ENCODE measurements at regions not wholly inside any gene's neighbourhood (a gene's known extent, or its start where the extent isn't known, plus 50 kb on each side); places are given as distances from the start of the nearest gene placed in this dataset.

DNA sequence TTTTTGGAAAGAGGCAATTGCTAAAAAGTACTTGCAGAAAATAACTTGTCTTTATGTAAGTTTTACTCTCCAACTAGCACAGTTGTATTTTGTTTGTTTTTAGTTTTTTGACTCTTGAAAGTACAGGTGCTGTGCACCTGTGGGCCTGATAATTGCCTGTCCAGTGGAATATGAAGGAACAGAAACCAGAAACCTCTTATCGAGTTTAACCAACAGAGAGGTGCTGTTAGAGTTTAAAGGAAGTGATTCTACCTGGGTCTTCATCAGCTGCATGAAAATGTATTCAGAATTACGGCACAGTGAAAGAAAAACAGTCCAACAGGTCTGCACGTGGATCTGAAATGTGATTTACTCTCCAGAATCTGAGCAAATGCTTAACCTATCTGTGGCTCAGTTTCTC is 326.6 kb upstream of the POM121L12 start:
- Histone ChIP-seq H3K4me3 (ENCODE audit: low read length) (no peak overlapping the region), H3K36me3 (ENCODE audit: insufficient read depth, low read length) (no peaks in the 10 kb centered on the region), H3K9me3 (ENCODE audit: low read length) (no peaks in the 10 kb centered on the region), H3K27me3 (ENCODE audit: insufficient read depth, low read length) (no peaks in the 10 kb centered on the region), H3K4me1 (ENCODE audit: insufficient read depth, low read length) (no peaks in the 10 kb centered on the region), H2AFZ (ENCODE audit: low read depth, low read length) (no peak overlapping the region)

DNA sequence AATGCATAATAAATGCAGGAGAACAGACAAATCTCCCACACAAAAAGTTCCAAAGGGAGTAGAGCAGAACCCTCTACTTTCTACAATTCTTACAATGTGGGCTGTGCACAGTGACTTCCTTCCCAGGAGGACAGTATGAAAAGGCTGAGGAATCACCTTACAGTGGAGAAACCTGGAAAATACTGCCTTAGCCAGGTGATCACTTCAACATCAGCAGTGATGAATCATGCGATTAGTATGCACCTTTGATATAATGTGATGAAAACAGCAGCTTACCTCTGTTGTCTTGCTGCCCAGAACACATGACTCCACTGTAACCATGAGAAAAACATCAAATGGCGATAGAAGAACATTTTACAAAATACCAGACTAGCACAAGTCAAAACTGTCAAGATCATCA is 329.7 kb upstream of the POM121L12 start:
- no peak overlapping the region for H2AFZ ChIP-seq (ENCODE audit: low read depth, low read length)
- no peak overlapping the region for H3K4me3 ChIP-seq (ENCODE audit: low read length)
- no peaks in the 10 kb centered on the region for H3K9me3 ChIP-seq (ENCODE audit: low read length)
- no peaks in the 10 kb centered on the region for H3K36me3 ChIP-seq (ENCODE audit: insufficient read depth, low read length)
- H3K27me3 ChIP-seq (ENCODE audit: insufficient read depth, low read length) = no peaks in the 10 kb centered on the region
- H3K4me1 ChIP-seq (ENCODE audit: insufficient read depth, low read length) = no peaks in the 10 kb centered on the region

DNA sequence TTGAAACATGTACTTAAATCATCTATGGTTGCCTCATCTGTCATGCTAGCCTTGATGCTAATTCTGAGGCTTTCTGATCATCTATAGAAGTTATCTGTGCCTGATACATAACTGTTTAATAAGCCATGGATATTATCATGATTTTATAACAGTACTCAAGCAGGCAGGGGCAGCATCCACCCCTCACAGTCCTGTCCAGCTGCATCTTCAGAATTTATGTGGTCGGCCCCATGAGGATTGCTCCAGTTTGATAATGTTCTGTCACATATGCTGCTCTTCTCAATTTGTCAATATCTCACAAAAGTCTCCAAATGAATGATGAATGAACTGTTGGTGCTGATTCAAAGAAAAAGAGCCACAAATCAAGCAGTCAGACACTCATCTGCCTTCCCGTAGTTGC is 335.1 kb upstream of the POM121L12 start:
- no peak overlapping the region for H2AFZ ChIP-seq (ENCODE audit: low read depth, low read length)
- no peaks in the 10 kb centered on the region for H3K36me3 ChIP-seq (ENCODE audit: insufficient read depth, low read length)
- no peaks in the 10 kb centered on the region for H3K27me3 ChIP-seq (ENCODE audit: insufficient read depth, low read length)
- peaks cover 11% of the 10 kb centered on the region for H3K4me1 ChIP-seq (ENCODE audit: insufficient read depth, low read length)
- no peaks in the 10 kb centered on the region for H3K9me3 ChIP-seq (ENCODE audit: low read length)
- H3K4me3 ChIP-seq (ENCODE audit: low read length) = no peak overlapping the region

DNA sequence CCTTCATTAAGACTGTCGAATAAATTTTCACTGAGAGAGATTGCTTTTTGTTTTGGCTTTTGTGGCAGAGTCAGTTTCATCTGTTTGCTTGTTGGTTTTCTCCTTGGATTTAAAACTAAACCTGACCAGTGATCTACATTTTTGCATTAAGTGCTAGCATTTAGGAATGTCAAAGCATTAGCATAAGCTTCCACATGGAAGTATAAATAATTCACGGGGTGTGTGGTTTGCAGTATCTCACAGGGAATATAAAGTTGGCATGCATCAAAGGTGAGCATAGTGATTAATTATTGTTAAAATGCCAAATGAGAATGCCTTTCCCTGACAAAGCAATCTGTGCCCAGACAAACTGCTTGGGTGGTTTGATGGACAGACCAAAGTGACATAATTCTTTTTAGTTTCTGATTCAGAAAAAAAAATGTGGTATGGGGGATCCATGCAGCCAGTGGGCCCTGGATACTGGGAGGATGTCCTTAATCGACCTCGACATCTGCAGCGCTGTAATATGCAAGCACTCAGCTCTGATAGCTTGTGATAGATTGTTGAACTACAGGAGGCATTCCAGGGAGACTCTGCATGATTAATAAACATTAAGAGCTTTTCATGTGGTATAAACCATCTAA is 339.3 kb upstream of the POM121L12 start:
- H3K4me1 ChIP-seq (ENCODE audit: insufficient read depth, low read length) = peaks cover 16% of the 10 kb centered on the region
- no peaks in the 10 kb centered on the region for H3K36me3 ChIP-seq (ENCODE audit: insufficient read depth, low read length)
- H3K9me3 ChIP-seq (ENCODE audit: low read length) = no peaks in the 10 kb centered on the region
- H3K27me3 ChIP-seq (ENCODE audit: insufficient read depth, low read length) = no peaks in the 10 kb centered on the region
- H2AFZ ChIP-seq (ENCODE audit: low read depth, low read length) = peak overlapping the region; percentile 47
- H3K4me3 ChIP-seq (ENCODE audit: low read length) = no peak overlapping the region

DNA sequence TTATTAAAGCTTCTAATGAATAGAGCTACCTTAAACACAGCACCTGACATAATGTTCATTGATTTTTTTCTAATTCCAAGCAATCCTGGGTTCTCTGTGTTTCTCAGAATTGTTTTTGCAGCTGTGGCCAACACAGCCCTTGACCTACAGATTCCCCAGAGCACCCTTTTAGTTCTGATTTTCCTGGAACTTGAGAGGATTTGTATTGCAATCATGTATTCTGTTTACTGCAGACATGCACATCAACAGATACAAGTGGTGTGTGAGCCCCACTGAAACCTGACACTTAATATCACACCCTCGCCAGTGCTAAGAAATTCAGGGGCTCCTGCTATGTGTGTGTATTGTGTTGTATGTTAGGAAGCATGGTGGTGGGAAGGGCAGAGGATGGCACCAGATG is 344.2 kb upstream of the POM121L12 start:
- no peak overlapping the region for H2AFZ ChIP-seq (ENCODE audit: low read depth, low read length)
- H3K36me3 ChIP-seq (ENCODE audit: insufficient read depth, low read length) = no peaks in the 10 kb centered on the region
- H3K4me3 ChIP-seq (ENCODE audit: low read length) = no peak overlapping the region
- H3K27me3 ChIP-seq (ENCODE audit: insufficient read depth, low read length) = no peaks in the 10 kb centered on the region
- H3K9me3 ChIP-seq (ENCODE audit: low read length) = no peaks in the 10 kb centered on the region
- peaks cover 13% of the 10 kb centered on the region for H3K4me1 ChIP-seq (ENCODE audit: insufficient read depth, low read length)

DNA sequence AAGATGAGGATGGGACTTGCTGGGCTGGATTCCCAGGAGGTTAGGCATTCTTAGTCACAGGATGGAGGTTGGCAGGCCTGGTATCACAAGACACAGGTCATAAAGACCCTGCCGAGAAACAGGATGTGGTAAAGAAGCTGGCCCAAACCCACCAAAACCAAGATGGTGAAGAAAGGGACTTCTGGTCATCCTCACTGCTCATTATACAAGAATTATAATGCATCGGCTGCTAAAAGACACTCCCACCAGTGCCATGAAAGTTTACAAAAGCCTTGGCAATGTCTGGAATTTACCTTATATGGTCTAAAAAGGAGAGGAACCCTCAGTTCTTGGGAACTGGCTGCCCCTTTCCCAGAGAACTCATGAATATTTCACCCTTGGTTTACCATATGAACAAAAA is 345.5 kb upstream of the POM121L12 start:
- Histone ChIP-seq H3K9me3 (ENCODE audit: low read length) (no peaks in the 10 kb centered on the region), H3K36me3 (ENCODE audit: insufficient read depth, low read length) (no peaks in the 10 kb centered on the region)

DNA sequence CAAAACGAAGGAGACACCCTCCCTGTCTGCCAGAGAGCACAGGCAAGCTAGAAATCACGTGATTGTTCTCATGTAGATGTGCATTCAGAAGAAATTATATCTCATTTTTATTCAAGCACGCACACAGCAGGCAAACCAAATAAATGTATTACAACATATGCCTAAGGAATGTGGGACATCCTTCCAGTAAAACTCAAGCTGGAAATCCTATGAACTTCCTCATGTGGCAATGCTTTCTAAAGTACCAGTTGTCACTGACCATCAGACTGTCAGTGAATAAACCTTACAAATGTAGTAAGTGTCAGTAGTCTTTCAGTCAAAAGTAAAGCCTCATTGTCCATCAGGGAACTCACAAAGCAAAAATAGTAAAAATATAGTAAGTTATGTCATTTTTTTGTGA is 350.1 kb upstream of the POM121L12 start:
- H3K27me3 ChIP-seq (ENCODE audit: insufficient read depth, low read length) = no peaks in the 10 kb centered on the region

More for the DNA sequence above, 345.5 kb upstream of the POM121L12 start:
- H3K27me3 ChIP-seq (ENCODE audit: insufficient read depth, low read length) = no peaks in the 10 kb centered on the region
- H3K4me3 ChIP-seq (ENCODE audit: low read length) = no peak overlapping the region
- peaks cover 5% of the 10 kb centered on the region for H3K4me1 ChIP-seq (ENCODE audit: insufficient read depth, low read length)
- peak overlapping the region; percentile 54 for H2AFZ ChIP-seq (ENCODE audit: low read depth, low read length)

DNA sequence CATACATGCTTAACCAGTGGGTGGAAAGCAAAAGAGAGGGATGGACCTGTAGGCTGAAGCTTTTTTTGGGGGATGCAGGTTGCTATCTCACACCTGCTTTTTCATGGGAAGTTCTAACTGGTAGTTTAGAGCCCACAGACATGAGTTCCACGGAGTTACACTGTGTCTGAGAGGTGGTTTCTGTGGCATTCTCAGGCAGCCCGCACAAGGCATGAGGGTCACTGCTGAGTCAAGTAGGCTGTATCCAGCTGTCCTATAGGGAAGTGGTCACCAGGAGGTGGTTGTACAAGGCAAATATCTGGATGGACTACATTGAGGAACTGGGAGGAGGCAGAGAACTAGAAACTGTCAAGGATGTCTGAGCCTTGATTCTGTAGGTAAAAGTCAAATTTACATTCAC is 351.0 kb upstream of the POM121L12 start:
- no peaks in the 10 kb centered on the region for H3K4me1 ChIP-seq (ENCODE audit: insufficient read depth, low read length)
- no peaks in the 10 kb centered on the region for H3K27me3 ChIP-seq (ENCODE audit: insufficient read depth, low read length)
- H3K9me3 ChIP-seq (ENCODE audit: low read length) = no peaks in the 10 kb centered on the region
- H3K4me3 ChIP-seq (ENCODE audit: low read length) = no peak overlapping the region
- H2AFZ ChIP-seq (ENCODE audit: low read depth, low read length) = no peak overlapping the region
- no peaks in the 10 kb centered on the region for H3K36me3 ChIP-seq (ENCODE audit: insufficient read depth, low read length)

More for the DNA sequence above, 350.1 kb upstream of the POM121L12 start:
- no peak overlapping the region for H2AFZ ChIP-seq (ENCODE audit: low read depth, low read length)
- H3K36me3 ChIP-seq (ENCODE audit: insufficient read depth, low read length) = no peaks in the 10 kb centered on the region
- H3K9me3 ChIP-seq (ENCODE audit: low read length) = no peaks in the 10 kb centered on the region
- H3K4me3 ChIP-seq (ENCODE audit: low read length) = no peak overlapping the region
- no peaks in the 10 kb centered on the region for H3K4me1 ChIP-seq (ENCODE audit: insufficient read depth, low read length)

DNA sequence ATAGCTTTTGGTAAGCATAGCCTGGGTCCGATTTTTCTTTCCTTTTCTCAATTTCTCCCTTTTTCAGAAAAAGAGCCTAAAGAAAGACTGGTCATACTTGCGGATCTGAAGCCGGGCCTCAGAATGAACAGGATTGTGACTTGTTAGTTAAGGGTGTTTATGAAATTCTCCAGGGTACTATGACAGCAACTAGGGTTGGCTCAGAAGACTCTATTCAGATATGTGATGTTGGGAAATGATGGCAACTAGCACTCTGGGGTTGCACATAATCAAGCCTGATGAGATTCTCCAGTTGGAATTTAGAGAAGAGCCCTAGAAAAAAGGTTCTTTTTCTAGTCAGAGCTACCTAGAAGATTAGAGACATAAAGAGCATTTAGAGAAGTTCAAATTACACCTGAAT is 352.4 kb upstream of the POM121L12 start:
- Histone ChIP-seq H3K36me3 (ENCODE audit: insufficient read depth, low read length) (no peaks in the 10 kb centered on the region), H3K4me3 (ENCODE audit: low read length) (no peak overlapping the region), H2AFZ (ENCODE audit: low read depth, low read length) (no peak overlapping the region), H3K4me1 (ENCODE audit: insufficient read depth, low read length) (no peaks in the 10 kb centered on the region), H3K27me3 (ENCODE audit: insufficient read depth, low read length) (no peaks in the 10 kb centered on the region), H3K9me3 (ENCODE audit: low read length) (no peaks in the 10 kb centered on the region)

DNA sequence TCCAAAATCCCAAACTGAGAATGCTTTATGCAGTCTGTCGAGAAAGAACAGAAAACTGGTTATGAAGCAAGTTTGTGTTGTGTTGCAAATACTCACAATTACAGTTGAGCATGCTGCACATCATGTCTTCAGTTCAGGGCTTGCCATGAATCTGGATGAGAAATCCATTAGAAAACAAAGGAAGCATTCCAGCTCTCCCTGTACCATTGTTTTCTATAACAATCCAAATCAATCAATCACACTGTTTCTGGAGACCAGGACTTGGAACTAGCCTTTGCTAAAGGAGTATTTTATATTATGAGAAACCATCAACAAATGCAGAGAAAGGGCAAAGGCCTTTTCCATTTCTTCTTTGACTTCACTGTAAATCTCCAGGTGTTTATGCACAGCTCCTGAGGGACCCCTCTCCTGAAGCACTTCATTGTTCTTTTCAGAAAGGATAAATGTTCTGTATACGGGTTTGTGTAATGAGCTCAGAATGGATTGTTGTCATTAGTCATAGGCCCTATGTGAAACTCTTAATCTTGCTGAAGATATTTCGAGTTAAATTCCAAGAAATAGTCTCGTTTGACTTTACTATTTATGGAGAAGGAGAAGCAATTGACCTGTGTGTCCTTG is 364.7 kb upstream of the POM121L12 start:
- H3K4me3 ChIP-seq (ENCODE audit: low read length) = no peak overlapping the region
- no peaks in the 10 kb centered on the region for H3K9me3 ChIP-seq (ENCODE audit: low read length)
- peak overlapping the region; percentile 18 for H2AFZ ChIP-seq (ENCODE audit: low read depth, low read length)
- no peaks in the 10 kb centered on the region for H3K27me3 ChIP-seq (ENCODE audit: insufficient read depth, low read length)
- H3K36me3 ChIP-seq (ENCODE audit: insufficient read depth, low read length) = no peaks in the 10 kb centered on the region
- peaks cover 12% of the 10 kb centered on the region for H3K4me1 ChIP-seq (ENCODE audit: insufficient read depth, low read length)

DNA sequence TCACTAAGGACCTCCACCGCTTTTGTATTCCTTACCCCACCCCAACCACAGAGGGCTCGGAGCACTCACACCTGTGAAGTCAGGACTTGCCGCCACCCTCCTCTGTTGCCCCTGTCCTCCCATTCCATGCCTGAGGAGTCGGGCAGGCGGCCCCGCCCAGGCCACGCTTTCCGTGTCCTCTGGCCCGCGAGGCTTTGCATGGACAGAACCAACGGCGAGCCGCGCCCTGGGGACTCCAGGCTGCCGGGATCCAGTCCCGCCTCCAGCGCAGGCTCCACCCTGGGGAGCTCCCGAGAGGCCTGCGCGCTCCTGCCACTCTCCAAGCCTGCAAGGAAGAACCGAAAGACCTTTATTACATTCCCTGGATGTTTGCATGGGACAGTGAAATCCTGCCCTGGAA is 366.4 kb upstream of the POM121L12 start:
- H3K4me1 ChIP-seq (ENCODE audit: insufficient read depth, low read length) = peaks cover 12% of the 10 kb centered on the region
- no peaks in the 10 kb centered on the region for H3K27me3 ChIP-seq (ENCODE audit: insufficient read depth, low read length)
- H2AFZ ChIP-seq (ENCODE audit: low read depth, low read length) = no peak overlapping the region
- no peaks in the 10 kb centered on the region for H3K9me3 ChIP-seq (ENCODE audit: low read length)
- H3K4me3 ChIP-seq (ENCODE audit: low read length) = no peak overlapping the region
- H3K36me3 ChIP-seq (ENCODE audit: insufficient read depth, low read length) = no peaks in the 10 kb centered on the region

DNA sequence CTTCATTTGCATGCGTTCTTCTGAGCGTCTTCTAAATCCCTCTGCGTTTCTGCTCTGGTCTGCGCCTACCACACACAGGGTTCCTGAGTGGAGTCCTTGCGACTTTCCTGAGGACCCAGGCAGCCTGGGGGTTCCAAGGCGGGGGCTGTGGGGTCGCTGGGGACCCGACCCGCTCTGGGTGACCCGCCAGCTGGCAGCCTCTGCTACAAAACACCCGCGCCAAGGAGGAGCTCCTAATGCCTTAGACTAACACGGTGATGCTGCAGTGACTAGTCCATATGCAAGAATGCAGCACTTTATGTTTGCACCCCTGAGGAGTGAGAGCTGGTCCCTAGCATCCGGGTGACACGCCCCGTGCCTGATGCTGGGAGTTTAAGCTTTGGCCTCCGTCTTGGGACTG is 367.0 kb upstream of the POM121L12 start:
- H3K4me1 ChIP-seq (ENCODE audit: insufficient read depth, low read length) = peaks cover 12% of the 10 kb centered on the region
- H3K36me3 ChIP-seq (ENCODE audit: insufficient read depth, low read length) = no peaks in the 10 kb centered on the region
- H3K9me3 ChIP-seq (ENCODE audit: low read length) = no peaks in the 10 kb centered on the region
- no peaks in the 10 kb centered on the region for H3K27me3 ChIP-seq (ENCODE audit: insufficient read depth, low read length)
- no peak overlapping the region for H2AFZ ChIP-seq (ENCODE audit: low read depth, low read length)
- H3K4me3 ChIP-seq (ENCODE audit: low read length) = no peak overlapping the region

DNA sequence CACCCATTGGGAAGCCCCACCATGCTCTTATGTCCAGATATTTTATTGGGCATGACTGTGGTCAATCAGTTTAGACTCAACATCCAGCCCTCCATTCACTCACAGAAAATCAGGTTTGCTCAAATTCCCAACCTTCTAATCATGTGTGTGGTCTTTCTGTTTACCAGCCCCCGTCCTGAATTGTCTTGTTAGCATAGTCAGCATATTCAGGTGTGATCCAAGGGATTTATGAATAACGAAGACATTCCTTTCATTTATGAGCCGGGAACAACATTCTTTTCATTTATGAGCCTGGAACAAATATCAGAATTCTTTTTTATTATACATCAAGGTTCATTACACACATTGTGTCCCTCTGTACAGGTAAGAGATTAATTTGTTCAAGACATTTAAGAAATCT is 376.3 kb upstream of the POM121L12 start:
- no peaks in the 10 kb centered on the region for H3K4me1 ChIP-seq (ENCODE audit: insufficient read depth, low read length)
- no peaks in the 10 kb centered on the region for H3K36me3 ChIP-seq (ENCODE audit: insufficient read depth, low read length)
- no peaks in the 10 kb centered on the region for H3K9me3 ChIP-seq (ENCODE audit: low read length)
- no peak overlapping the region for H2AFZ ChIP-seq (ENCODE audit: low read depth, low read length)
- no peaks in the 10 kb centered on the region for H3K27me3 ChIP-seq (ENCODE audit: insufficient read depth, low read length)
- no peak overlapping the region for H3K4me3 ChIP-seq (ENCODE audit: low read length)

DNA sequence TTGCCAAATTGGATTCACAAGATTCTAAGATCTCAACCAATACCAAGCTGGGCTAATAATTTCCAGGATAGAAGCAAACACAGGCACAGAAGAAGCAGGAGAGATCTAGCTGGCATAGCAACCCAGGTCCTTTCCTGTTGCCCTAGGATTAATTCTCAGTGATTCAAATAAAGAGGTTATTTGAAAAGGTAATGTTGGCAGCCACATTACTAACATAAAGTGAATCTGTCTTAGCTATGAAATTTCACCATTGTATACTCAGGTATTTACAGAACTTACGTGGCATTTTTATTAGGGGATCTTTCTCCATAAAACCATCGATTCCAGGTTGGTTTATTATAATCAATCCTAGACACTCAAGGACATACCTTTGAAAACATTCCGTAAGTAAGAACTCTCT is 379.3 kb upstream of the POM121L12 start:
- H2AFZ ChIP-seq (ENCODE audit: low read depth, low read length) = no peak overlapping the region
- no peaks in the 10 kb centered on the region for H3K4me1 ChIP-seq (ENCODE audit: insufficient read depth, low read length)
- no peaks in the 10 kb centered on the region for H3K9me3 ChIP-seq (ENCODE audit: low read length)
- H3K27me3 ChIP-seq (ENCODE audit: insufficient read depth, low read length) = no peaks in the 10 kb centered on the region
- H3K36me3 ChIP-seq (ENCODE audit: insufficient read depth, low read length) = no peaks in the 10 kb centered on the region
- no peak overlapping the region for H3K4me3 ChIP-seq (ENCODE audit: low read length)
